ENCODE measurements at regions not wholly inside any gene's neighbourhood (a gene's known extent, or its start where the extent isn't known, plus 50 kb on each side); places are given as distances from the start of the nearest gene placed in this dataset.
"Not testable (repeated sequence)": the region's sequence is repeated elsewhere in the genome, so short reads cannot be mapped to it uniquely, and the experiment has no call there.

DNA sequence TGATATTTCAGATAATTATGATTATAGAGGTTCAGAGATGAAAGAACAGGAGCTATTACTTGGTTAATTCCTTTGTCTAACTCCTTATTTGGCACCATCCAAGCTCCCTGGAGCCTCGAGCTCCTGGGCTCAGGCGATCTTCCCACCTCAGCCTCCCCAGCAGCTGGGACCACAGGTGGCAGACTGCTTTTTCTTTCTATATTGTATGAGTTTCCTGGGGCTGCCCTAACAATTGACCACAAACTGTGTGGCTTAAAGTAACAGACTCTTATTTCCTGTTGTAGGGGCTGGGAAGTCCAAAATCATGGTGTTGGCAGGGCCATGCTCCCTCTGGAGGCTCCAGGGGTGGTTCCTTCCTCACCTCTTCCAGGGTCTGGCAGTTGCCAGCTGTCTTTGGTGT lies 163.3 kb upstream of the ADCY1 start:
- no peak for DNase-seq

DNA sequence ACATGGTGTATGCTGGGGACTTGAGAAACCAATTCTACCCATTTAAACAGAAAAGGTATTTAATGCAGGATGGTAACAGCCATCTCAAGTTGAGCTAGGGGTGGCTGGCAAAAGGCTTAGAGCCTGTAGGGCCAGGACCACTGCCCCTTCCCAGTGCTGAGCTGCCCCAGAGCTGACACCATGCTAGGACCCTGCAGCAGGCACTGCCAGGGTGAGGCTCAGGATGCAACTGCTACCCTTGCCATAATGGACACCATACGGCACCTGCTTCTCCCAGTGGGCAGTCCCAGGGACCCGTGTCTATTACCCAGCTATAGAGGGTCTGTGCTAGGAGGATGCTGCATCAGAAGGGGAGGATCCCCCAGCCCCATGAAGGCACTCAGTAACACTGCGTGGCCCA lies 160.7 kb upstream of the ADCY1 start:
- DNase-seq: no peak

DNA sequence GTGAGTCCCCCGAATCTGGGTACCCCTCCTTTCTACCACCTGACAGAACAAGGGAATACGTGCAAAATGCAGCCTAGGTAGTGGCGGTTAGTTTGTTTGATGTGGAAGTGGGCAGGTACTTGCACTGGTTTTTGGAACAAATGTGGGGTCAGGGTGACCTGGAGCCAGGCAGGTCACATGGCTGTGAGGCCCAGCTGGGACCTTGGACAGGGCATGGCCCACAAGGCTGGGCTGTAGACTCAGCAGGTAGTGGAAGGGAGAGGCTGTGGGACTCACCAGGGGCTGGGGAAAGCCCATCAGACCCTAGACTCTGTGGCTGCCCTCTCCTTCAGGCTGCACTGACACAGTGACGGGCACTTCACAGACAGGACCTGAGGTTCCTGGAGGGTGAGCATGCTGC lies 159.9 kb upstream of the ADCY1 start:
- no peak for DNase-seq

DNA sequence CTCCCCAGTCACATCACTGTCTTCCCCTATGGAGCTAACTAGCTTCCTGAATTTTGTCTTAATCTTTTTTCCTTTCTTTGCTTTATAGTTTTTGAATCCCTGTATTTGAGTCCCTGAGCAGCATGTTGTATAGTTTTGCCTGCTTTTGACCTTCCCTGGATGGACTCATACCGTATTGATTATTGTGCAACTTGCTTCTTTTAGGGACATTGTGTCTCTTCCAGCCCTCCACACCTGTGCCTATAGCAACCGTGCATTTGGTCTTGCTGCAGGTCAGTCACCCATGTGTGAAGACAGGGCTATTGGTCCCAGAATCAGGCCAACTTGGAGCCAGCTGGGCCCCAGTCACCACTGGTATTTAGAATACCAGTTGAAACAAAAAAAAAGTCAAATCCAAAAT lies 158.9 kb upstream of the ADCY1 start:
- no peak for DNase-seq

DNA sequence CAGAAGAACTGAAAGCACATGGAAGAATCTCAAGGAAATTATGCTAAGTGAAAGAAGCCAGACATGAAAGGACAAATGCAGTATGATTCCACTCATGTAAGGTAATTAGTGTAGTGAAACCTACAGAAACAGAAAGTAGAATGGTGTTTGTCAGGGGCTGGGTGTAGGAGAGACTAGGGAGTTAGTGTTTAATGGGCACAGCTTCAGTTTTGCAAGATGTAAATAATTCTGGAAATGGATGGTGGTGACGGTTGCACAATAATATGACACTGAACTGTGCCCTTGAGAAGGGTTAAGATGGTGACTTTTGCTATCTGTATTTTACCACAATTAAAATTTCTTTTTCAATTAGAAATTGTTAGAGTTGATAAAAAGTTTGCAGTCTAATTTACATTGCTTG lies 157.3 kb upstream of the ADCY1 start:
- no peak for DNase-seq

DNA sequence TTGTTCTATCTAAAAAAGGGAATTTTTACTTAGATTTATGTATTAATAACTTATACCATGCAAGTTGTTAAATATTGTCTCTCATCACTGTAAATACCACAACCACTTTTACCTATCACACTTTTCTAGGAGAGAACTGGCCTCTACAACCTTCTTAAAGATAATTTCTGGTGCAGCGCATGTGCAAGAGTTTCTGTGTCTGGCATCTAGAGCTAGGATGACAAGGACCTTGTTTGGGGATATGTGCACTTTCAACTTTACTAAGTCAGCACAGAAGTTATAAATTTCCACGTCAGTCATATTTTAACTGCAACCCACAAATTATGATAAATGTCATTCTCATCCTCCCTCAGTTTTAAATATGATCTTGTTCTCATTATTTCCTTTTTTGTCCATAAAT lies 156.9 kb upstream of the ADCY1 start:
- DNase-seq: no peak

DNA sequence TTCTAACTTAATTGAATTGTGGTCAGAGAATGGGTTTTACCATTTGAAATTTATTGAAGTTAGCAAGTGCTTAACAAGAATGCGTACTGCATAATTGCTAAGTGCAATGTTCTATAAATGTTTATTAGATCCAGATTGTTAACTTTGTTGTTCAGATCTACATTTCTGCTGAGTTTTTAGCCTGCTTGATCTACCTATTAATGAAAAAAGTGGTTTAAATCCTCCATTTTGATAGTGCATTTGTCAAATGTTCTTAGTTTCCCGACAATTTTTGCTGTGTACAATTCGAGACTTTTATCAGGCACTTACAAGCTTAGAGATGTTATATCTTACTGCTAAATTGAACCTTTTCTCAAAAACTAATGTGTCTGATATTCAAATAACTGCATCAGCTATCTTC lies 156.4 kb upstream of the ADCY1 start:
- DNase-seq: no peak

DNA sequence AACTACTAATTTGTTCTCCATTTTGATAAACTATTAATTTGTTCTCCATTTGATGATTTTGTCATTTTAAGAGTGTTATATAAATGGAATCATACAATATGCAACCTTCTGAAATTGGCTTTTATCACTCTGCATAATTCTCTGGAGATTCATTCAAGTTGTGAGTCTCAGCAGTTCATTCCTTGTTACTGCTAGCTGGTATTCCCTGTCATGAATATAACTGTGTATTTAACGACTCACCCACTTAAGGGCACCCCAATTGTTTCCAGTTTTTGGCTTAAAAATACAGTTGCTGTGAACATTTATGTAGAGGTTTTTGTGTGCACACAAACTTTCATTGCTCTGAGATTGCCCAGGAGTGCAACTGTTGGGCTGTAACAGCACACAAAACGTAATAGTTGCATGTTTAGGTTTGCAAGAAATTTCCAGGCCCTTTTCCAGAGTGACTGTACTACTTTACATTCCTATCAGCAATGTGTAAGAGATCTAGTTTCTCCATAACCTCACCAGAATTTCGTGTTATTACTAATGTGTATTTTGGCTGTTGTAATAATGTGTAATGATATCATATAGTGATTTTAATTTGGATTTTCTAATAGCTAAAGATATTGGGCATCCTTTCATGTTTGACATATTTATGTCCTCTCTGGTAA lies 153.2 kb upstream of the ADCY1 start:
- DNase-seq: no peak

DNA sequence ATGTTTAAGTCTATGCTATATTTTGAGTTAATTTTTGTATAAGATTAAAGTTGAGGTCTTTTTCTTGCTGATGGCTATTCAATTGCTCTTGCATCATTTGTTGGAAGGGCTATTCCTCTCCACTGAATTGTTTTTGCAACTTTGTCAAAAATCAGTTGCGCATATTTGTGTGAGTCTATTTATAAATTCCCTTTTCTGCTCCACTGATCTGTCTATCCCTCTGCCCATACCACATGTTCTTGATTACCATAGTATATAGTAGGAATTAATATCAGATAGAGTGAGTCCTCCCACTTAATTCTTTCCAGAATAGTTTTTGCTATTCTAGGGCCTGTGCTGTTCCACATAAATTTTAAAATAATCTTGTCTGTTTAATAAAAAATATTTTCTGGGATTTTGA lies 152.4 kb upstream of the ADCY1 start:
- no peak for DNase-seq

DNA sequence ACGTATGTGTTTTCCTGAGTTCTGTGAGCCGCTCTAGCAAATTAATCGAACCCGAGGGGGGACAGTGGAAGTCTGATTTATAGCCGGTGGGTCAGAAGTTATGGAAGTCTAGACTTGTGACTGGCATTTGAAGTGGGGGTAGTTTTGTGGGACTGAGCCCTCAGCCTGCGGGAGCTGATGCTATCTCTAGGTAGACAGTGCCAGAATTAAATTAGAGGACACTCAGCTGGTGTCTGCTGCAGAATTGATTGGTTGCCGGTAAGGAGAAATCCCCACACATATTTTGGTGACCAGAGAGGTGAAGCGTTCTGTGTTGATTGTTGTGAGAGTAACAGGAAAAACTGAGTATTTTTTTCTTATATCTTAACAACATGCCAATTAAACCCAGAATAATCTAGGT lies 143.8 kb upstream of the ADCY1 start:
- no peak for DNase-seq

DNA sequence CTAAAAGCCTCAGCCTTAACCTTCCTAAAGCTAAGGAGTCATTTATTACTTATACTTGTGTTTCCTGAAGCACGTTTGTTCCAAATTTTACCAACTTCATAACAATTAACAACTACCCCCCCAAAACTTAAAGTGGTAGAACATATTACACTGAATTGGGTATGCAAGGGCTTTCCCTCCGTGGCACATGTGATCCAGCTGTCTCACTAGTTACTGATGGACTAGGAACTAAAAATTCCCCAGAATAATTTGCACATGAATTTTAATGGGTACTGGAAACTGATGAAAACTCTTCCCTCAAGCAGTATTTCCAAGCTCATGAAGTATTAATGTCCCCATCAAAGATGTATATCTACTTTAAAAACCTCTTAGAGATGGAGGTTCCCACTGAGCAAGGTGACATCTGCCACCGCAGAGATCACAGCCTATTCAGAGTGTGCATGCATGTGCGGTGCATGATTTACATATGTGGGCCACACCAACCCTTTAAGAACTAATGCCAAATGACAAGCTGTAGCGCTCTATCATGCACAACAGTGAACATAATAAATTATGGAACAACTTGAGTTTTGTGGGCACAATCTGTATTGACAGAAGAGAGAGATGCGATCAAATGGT lies 139.9 kb upstream of the ADCY1 start:
- DNase-seq: no peak

DNA sequence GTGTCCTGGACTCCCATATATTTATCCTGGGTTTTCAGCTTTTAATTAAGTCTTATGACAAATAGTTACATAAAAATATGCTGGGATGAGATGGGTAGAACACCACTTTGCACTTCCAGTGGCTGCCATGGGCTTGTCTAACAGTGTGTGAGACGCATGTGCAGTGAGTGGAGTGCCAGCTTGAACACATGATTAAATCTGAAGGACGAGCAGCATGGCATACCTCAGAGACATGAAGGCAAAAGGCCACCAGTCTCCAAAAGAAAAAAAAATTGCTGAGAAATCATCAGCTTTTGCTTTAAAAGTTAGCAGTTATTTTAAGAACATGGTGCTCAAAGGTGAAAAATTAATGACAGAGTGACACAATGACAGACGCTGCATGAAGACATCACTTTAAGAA lies 139.0 kb upstream of the ADCY1 start:
- no peak for DNase-seq

DNA sequence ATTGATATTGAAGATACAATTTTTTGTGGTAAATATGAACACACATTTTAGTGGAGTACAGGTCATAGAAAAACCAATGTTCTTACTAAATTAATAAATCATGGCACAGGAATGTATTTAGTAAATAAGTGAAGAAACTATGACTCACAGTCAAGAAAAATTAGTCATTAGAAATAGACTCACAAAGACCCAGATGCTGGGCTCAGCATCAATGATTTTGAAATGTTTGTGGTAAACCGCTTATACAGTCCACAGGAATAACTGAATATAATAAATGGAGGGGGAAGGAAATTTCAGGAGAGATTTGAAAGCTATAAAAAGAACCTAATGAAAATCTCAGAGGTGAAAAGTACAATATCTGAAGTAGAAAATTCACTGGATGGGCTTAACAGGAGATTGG lies 138.3 kb upstream of the ADCY1 start:
- DNase-seq: peak; percentile 24

DNA sequence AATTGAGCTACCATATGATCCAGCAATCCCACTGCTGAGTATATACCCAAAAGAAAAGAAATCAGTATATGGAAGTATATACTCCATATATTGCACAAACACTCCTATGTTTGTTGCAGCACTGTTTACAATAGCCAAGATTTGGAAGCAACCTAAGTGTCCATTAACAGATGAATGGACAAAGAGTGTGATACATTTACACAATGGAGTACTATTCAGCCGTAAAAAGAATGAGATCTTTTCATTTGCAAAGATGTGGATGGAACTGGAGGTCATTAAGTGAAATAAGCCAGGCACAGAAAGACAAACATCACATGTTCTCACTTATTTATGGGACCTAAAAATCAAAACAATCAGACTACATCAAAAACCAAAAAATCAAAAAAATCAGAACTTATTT lies 133.4 kb upstream of the ADCY1 start:
- not testable (repeated sequence) for DNase-seq

DNA sequence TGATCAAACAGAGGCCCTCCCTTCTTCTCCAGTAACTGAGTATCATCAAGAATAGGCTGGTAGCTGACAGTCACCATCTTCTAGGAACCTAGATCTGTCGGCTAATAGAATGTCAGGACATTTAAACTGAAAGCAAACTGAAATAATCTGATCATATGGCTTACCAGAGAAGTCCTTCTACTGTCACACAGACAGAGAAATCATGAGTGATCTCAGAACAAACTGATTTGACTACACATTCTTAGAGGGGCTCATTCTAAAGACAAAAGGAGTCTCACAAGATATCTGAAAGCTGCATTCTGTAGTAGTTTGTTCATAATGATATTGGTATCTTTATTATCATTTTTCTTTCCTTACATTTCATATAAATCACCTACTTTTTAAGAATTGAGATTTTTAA lies 130.9 kb upstream of the ADCY1 start:
- no peak for DNase-seq

DNA sequence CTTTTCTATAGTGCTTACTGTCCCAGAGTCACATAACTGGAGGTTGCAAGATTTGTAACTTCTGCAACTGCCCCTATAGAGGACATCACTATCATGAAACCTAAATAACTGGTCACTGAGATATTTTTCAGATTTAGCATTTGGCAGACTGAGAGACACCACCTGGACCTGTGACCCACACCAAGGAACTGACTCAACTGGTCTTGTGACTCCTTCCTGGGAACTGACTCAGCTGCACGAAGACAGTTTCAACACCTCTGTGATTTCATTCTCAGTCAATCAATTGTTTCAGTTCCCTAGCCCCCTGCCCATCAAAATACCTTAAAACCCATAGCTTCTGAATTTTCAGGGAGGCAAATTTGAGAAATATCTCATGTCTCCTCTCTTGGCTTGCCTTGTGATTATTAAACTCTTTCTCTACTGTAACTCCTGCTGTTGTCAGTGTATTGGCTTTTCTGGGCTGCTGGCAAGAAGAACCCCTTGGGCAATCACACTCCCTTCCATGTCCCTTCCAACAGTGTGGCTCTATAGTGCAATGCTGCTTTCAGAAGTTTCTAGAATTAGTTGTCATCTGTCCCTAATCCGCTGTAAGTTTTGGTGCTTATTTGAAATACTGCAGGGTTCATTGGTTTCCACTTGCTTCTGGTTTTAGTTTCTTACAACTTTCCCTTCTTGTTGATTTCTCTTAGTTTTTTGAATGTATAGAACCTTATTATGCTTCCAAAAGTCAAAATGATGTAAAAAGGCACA lies 127.8 kb upstream of the ADCY1 start:
- no peak for DNase-seq

DNA sequence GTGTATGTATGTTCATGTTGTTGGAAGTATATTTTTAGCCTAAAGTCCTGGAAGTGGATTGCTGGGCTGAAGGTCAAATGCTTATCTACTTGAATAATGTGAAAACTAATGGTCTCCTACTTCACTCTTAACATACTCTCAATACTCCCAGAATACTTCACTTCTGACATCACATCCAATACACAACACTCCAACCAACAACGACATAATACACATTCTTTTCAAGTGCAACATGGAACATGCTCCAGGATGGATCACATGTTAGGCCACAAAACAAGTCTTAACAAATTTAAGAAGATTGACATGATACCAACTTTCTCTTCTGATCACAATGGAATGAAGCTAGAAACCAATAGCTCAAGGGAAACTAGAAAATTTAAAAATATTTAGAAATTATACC lies 126.9 kb upstream of the ADCY1 start:
- no peak for DNase-seq

DNA sequence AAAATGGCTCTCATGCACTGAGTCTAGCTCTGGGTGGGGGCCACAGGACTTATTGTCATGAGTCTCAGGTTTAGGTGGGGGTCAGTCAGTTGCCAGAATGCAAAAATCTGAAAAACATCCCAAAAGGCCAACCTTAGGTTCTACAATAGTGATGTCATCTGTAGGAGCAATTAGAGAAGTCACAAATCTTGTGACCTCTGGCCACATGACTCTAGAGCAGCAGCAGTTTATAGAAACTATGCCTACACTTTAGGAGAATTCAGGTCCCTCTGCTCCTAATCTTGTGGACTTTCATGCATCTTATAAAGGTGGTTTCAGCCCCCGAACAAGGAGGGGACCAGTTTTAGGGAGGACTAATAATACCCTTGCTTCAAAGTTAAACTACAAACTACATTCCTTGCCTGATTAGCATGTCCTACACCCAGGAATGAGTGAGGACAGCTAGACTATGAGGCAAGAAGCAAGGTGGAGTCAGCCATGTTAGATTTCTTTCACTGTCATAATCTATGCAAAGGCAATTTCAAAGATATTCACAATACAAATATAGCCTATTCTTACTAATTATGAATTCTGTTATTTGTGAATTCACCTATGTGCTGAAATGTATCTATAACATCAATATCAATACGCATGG lies 123.5 kb upstream of the ADCY1 start:
- no peak for DNase-seq

DNA sequence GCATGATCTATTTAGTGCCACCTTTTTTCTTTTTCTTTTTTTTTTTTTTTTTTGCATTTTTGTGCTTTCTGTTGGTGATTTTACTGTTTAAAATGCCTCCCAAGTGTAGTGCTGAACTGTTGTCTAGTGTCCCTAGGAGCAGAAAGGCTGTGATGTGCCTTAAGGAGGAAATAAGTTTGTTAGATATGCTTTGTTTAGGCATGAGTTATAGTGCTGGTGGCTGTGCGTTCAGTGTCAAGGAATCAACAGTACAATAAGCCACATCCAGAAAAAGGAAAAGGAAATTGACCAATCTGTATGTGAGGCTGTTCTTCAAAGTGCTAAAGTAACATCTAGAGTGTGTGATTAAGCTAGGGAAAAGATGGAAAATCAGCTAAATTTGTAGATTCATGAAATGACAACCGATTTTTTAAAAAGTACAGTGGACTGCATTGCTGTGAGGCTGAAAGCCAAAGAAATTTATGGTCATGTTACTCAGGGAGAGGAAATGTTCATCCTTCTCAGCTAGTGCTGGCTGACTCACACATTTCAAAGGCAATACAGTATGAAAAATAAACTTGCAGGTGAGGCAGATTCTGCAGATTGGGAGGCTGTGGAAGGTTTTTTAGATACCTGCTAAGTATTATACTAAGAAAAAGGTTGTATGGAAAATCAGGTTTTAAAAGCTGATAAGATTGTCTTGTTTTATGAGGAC lies 122.7 kb upstream of the ADCY1 start:
- no peak for DNase-seq

DNA sequence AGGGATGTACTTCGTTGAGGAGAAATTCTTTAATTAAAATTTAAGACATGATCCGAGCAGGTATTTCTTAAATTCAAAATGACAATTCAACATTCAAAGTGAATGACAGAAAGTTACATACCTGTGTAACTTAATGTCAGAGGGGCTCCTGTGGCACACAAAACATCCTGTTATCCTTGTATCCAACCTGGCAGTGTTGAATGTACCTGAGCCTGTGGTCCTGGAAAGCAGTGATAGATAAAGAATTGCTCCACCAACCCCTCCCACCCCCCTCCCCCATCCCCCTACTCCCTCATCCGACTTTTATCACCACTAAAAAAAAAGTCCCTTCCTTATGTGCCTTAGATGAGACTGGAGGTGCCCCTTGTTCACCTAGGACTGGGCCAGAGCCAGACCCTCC lies 119.4 kb upstream of the ADCY1 start:
- no peak for DNase-seq

DNA sequence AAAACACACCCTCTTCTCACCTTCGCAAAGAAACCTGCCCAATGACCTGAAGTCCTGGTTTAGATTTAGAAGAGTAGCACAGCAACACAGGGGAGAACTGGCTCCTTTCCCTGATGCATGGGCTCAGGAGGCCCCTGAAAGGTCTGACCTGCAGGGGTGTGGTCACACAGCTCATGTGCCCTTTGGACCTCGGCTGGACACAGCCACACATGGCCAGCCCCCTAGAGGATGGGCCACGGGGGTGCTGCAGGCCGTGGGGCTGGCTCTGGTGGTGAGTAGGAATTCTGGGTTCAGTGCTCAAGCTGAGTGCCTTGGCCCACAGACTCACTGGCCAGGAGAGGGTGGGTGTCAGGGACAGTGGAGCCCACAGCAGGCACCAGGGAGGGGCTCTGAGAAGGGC lies 118.5 kb upstream of the ADCY1 start:
- no peak for DNase-seq

DNA sequence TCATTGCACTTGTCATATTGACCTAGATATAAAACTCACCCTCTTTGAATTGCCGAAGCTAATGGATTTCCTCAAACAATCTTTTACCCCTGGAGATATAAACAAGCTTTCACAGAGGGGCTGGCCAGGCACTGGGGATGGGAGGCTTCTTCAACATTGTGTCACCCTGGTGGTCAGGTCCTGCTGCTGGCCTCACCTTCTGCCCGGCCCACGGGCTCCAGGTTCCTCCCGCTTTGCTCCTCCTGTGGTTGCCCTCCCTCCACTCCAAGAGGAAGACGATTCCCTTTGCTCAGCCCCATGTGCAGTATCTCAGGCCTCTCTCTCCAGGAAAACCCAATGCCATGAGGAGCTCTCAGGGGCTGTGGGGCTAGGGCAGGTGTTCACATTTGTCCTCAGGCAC lies 118.1 kb upstream of the ADCY1 start:
- DNase-seq: no peak

DNA sequence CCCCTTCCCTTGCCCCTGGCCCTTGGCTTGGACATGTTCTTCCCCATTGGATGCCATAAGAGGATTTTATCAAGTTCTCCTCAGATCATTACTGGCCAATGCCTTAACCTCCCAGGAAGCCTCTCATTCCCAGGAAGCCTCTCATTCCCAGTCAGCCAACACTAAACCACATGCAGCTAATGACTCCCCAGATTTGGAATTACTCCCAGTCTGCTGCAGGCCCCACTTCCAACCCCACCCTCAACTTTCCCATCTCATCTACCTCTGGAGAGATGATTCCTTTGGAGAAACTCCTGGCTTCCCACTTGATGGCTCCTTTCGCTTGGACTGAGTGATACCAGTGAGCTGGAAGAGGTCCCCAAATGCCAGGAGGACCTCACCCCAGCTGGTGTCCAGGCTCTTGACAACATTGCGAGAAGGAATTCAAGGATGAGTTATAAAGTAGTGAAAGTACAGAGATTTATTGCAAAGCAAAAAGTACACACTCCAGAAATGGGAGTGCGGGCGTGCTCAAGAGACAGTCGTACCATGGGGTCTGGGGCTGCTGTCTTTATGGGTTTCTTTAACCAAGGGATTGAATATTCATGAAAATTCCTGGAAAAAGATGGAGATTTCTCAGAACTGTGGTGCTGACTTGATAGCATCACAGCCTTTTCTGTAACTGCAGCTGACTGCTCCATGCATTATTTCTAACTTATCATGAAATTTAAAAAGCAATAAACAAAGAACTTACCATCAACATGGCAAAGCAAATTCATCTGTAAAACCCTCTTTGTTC lies 117.2 kb upstream of the ADCY1 start:
- no peak for DNase-seq

Measured in kidney glomerular epithelial cell (primary cell).